ENCODE measurements at regions not wholly inside any gene's neighbourhood (a gene's known extent, or its start where the extent isn't known, plus 50 kb on each side); places are given as distances from the start of the nearest gene placed in this dataset.

DNA sequence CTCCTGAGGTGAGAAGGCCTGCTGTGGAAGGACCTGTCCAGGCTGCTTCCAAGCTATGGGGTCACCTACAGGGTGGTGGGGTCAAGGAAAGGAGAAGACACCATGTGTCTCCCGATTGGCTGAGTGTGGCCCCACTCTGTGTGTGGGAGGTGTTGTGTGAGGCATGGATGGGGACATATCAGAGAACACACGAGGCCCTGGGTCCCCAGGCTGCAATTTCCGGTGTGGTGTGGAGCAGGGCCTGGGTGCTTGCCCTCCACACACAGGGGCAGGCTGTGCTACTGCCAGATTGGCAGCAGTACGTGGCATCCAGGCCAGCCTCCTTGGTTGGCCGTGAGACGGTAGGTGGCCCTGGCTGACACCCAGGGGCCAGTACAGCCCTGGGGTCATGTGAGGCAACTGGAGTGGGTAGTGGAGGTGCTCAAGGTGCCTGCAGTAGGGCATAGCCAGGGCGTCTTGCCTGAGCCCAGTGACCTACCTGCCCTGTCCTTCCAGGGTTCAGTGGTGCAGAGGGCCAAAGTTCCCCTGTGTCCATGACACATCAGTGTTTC lies 233.8 kb downstream of the SNRPN start:
- H3K36me3 ChIP-seq (replicated peaks; ENCODE audit: low read depth, low read length), result no peaks in the 10 kb centered on the region
- H3K4me1 ChIP-seq (ENCODE audit: low read length), result no peaks in the 10 kb centered on the region
- no peak overlapping the region for H3K27ac ChIP-seq (ENCODE audit: low read length)
- no peaks in the 10 kb centered on the region for H4K20me1 ChIP-seq (ENCODE audit: insufficient read depth, low read length)
- no peaks in the 10 kb centered on the region for H3K9me3 ChIP-seq (ENCODE audit: insufficient read depth, low read length)
- H3K4me3 ChIP-seq (ENCODE audit: low read length), result no peak overlapping the region
- no peaks in the 10 kb centered on the region for H3K27me3 ChIP-seq (ENCODE audit: low read depth, low read length)
- H3K9ac ChIP-seq (ENCODE audit: low read length), result no peak overlapping the region
- no peak overlapping the region for H2AFZ ChIP-seq (ENCODE audit: low read depth, low read length)
- TF ChIP-seq, protein P1, sequence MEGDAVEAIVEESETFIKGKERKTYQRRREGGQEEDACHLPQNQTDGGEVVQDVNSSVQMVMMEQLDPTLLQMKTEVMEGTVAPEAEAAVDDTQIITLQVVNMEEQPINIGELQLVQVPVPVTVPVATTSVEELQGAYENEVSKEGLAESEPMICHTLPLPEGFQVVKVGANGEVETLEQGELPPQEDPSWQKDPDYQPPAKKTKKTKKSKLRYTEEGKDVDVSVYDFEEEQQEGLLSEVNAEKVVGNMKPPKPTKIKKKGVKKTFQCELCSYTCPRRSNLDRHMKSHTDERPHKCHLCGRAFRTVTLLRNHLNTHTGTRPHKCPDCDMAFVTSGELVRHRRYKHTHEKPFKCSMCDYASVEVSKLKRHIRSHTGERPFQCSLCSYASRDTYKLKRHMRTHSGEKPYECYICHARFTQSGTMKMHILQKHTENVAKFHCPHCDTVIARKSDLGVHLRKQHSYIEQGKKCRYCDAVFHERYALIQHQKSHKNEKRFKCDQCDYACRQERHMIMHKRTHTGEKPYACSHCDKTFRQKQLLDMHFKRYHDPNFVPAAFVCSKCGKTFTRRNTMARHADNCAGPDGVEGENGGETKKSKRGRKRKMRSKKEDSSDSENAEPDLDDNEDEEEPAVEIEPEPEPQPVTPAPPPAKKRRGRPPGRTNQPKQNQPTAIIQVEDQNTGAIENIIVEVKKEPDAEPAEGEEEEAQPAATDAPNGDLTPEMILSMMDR (IDR thresholded peaks at IDR 0.05; ENCODE audit: low read depth, low read length), result no peak
- TF ChIP-seq EZH2phosphoT487 (IDR thresholded peaks at IDR 0.05; ENCODE audit: low read depth), result no peak
- H3K79me2 ChIP-seq (ENCODE audit: low read length), result no peaks in the 10 kb centered on the region
- H3K4me2 ChIP-seq (ENCODE audit: low read length), result no peak overlapping the region

DNA sequence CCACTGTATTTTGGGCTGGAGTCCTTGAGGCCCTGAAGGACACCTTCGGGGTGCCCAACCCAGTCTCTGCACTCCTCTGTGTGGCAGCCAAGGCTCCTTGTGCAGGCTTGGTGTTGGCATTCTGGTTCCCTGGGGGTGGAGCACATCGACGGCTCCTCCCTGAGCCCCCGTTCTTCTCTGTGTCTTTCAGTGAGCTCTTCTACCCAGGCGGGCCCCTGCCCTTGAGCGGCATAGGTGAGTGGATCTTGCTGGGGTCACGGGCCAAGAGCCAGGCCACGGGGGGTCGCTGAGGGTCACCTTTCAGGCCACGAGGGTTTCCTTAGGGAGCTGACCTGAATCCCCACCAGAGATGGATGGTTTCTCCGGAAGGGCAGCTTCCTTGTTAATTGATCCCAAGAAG lies 234.8 kb downstream of the SNRPN start:
- Histone ChIP-seq H3K4me2 (ENCODE audit: low read length) (no peak overlapping the region), H3K27me3 (ENCODE audit: low read depth, low read length) (no peaks in the 10 kb centered on the region), H3K27ac (ENCODE audit: low read length) (no peak overlapping the region), H2AFZ (ENCODE audit: low read depth, low read length) (no peak overlapping the region), H3K4me1 (ENCODE audit: low read length) (no peaks in the 10 kb centered on the region), H4K20me1 (ENCODE audit: insufficient read depth, low read length) (no peaks in the 10 kb centered on the region), H3K9ac (ENCODE audit: low read length) (no peak overlapping the region), H3K79me2 (ENCODE audit: low read length) (no peaks in the 10 kb centered on the region), H3K36me3 (replicated peaks; ENCODE audit: low read depth, low read length) (no peaks in the 10 kb centered on the region), H3K4me3 (ENCODE audit: low read length) (no peak overlapping the region), H3K9me3 (ENCODE audit: insufficient read depth, low read length) (no peaks in the 10 kb centered on the region)
- no peak for TF ChIP-seq EZH2phosphoT487 (IDR thresholded peaks at IDR 0.05; ENCODE audit: low read depth)
- TF ChIP-seq, protein P1 (IDR thresholded peaks at IDR 0.05; ENCODE audit: low read depth, low read length), result no peak

DNA sequence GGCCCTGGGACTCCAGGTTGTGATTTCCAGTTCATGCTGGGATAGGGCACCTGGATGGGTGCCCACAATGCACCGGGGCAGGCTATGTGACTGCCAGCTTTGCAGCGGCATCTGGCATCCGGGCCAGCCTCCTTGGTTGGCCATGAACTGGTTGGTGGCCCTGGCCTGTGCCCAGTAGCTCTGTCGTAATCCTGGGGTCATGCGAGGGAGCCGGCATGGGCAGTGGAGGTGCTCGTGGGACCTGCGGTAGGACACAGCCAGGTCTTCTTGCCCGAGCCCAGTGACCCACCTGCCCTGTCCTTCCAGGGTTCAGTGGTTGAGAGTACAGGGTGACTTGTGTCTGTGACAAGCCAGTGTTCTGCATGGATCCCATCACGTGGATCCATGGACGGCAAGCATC lies 237.9 kb downstream of the SNRPN start:
- TF ChIP-seq, protein P1 (IDR thresholded peaks at IDR 0.05; ENCODE audit: low read depth, low read length), result no peak
- TF ChIP-seq EZH2phosphoT487 (IDR thresholded peaks at IDR 0.05; ENCODE audit: low read depth), result no peak
- Histone ChIP-seq H3K4me3 (ENCODE audit: low read length) (no peak overlapping the region), H3K4me2 (ENCODE audit: low read length) (no peak overlapping the region), H3K27me3 (ENCODE audit: low read depth, low read length) (no peaks in the 10 kb centered on the region), H3K4me1 (ENCODE audit: low read length) (no peaks in the 10 kb centered on the region), H3K27ac (ENCODE audit: low read length) (no peak overlapping the region), H3K9me3 (ENCODE audit: insufficient read depth, low read length) (no peaks in the 10 kb centered on the region), H3K9ac (ENCODE audit: low read length) (no peak overlapping the region), H4K20me1 (ENCODE audit: insufficient read depth, low read length) (no peaks in the 10 kb centered on the region), H3K79me2 (ENCODE audit: low read length) (no peaks in the 10 kb centered on the region), H3K36me3 (replicated peaks; ENCODE audit: low read depth, low read length) (no peaks in the 10 kb centered on the region), H2AFZ (ENCODE audit: low read depth, low read length) (no peak overlapping the region)

DNA sequence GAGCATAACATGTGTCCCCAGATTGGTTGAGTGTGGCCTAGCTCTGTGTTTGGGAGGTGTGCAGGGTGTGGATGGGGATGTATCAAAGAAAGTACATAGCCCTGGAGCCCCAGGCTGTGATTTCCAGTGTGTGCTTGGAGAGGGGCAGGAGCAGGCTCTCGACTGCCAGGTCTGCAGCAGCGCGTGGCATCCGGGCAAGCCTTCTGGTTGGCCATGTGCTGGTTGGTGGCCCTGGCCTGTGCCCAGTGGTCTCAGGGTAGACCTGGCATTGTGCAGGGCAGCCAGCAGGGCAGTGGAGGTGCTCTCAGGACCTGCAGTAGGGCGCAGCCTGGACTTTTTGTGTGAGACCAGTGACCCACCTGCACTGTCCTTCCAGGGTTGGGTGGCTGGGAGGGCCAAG lies 231.5 kb downstream of the UBE3A start:
- Histone ChIP-seq H2AFZ (ENCODE audit: low read depth, low read length) (no peak overlapping the region), H3K27me3 (ENCODE audit: low read depth, low read length) (no peaks in the 10 kb centered on the region), H3K4me2 (ENCODE audit: low read length) (no peak overlapping the region), H3K4me1 (ENCODE audit: low read length) (no peaks in the 10 kb centered on the region), H3K9ac (ENCODE audit: low read length) (no peak overlapping the region), H3K27ac (ENCODE audit: low read length) (no peak overlapping the region), H3K36me3 (replicated peaks; ENCODE audit: low read depth, low read length) (no peaks in the 10 kb centered on the region), H4K20me1 (ENCODE audit: insufficient read depth, low read length) (no peaks in the 10 kb centered on the region), H3K79me2 (ENCODE audit: low read length) (no peaks in the 10 kb centered on the region), H3K9me3 (ENCODE audit: insufficient read depth, low read length) (no peaks in the 10 kb centered on the region), H3K4me3 (ENCODE audit: low read length) (no peak overlapping the region)
- TF ChIP-seq EZH2phosphoT487 (IDR thresholded peaks at IDR 0.05; ENCODE audit: low read depth), result no peak
- TF ChIP-seq, protein P1 (IDR thresholded peaks at IDR 0.05; ENCODE audit: low read depth, low read length), result no peak

Data from OCI-LY3 (cell line).